GM19395 (cell line): ENCODE measurements at regions not wholly inside any gene's neighbourhood (a gene's known extent, or its start where the extent isn't known, plus 50 kb on each side); places are given as distances from the start of the nearest gene placed in this dataset.

Source experiments
- ATAC-seq: cut with Tn5 transposase; IDR thresholded peaks from one replicate; pipeline ENCODE4 v1.9.1; 2021; ENCODE audit warnings: mild to moderate bottlenecking, moderate library complexity; ENCODE audit not compliant: unreplicated experiment

- no peak for ATAC-seq
Measured at GRCh38 chr7:156162451-156162850, 350.2 kb upstream of the SHH start.

GRCh38 chr7:156160811-156161210 is 348.5 kb upstream of the SHH start:
- no peak for ATAC-seq

DNA sequence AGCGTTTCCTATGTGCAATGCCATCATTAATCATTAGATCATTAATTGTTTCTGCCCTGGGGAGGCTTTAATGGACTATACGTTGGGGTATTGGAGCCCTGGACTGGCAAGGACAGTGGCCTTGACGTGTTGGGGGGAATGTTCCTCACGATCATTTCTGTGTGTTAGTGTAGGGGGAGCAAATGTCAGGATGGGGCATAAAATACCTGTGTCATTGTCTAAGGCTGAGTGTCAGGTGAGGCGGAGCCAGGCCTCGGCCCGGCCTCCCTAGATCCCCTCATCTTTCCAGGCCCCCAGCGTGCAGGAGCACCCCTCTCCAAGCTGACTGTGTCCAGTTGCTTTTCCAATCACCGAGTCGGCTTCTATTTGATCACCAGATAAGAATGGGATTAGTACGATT is 346.4 kb upstream of the SHH start:
- ATAC-seq: no peak

GRCh38 chr7:156158213-156158612 is 345.9 kb upstream of the SHH start:
- no peak for ATAC-seq

- no peak for ATAC-seq
Measured at GRCh38 chr7:156157409-156158012, 345.2 kb upstream of the SHH start.

- no peak for ATAC-seq
Measured at GRCh38 chr7:156156734-156157408, 344.6 kb upstream of the SHH start.

GRCh38 chr7:156155988-156156733 is 343.9 kb upstream of the SHH start:
- ATAC-seq: no peak

- ATAC-seq: no peak
Measured at GRCh38 chr7:156153590-156153989, 341.3 kb upstream of the SHH start.

DNA sequence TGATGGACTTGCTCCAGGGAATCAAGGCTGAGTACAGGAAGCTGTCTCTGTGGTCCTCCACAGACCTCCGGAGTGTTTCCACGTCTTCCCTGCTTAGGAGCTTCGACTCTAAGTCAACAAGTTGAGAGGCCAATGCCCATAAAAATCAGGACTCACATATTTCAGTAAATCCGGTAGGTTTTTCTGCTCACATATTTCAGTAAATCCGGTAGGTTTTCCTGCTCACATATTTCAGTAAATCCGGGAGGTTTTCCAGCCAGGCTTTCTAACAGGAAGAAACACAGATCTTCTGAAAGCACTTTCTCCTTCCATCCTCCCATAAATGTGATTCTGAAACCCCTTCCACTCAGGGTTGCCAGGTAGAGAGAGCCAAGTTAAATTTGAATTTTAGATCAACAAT is 340.1 kb upstream of the SHH start:
- ATAC-seq: no peak

GRCh38 chr7:156151658-156152057 is 339.4 kb upstream of the SHH start:
- ATAC-seq: no peak

DNA sequence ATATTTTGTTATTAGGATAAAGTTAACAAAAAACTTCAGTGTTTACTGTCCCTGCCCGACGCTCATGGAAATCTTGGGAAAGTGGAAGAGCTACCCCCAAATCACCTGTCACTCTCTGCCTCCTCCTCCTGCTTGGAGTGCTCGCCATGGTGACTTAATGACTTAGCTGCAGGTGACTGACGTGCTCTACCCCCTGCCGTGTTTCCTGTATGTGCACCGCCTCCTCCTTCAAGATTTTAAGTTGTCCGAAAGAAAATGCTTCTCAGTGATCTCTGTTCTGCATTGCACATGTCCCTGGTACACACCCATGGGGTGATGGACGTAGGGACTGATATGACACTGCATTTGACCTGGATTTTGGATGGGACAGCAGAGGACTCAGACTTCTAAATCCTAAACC is 338.8 kb upstream of the SHH start:
- ATAC-seq: no peak

DNA sequence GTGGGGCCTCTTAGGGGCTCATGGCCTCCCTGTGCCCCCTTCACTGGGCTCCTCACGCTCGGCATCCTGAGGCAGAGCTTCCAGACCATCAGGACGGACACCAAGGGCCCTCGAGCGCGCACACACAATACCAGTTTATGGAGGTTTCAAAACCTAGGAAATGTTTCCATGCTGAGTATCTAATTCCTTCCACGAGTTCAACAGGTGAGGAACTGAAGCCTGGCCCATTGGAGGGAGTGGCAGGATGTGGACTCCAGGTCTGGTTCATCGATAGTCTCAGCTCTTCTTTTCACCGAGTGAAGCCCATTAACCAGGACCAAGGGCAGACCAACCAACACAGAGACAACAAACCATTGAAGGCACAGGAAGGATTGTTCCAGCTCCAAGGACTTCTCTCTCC is 336.7 kb upstream of the SHH start:
- ATAC-seq: no peak

DNA sequence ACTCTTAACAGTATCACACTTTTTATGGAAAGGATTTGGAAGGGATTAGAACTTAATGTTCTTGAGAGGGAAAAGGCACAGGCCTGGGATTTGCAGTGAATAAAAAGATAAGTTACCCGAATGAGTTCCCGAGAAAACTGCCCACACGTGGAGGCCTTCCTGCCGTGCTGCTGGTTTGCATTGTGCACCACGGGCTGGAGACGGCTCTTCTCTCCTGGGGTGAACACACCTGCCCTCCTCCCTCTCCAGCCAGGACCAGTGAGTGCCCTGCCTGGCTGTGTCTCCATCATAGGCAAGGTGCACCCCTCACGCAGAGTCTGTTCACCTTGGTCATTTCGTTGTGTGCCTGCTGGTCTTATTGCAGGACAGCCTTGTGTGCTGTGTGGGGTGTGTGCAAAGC is 336.3 kb upstream of the SHH start:
- ATAC-seq: no peak

DNA sequence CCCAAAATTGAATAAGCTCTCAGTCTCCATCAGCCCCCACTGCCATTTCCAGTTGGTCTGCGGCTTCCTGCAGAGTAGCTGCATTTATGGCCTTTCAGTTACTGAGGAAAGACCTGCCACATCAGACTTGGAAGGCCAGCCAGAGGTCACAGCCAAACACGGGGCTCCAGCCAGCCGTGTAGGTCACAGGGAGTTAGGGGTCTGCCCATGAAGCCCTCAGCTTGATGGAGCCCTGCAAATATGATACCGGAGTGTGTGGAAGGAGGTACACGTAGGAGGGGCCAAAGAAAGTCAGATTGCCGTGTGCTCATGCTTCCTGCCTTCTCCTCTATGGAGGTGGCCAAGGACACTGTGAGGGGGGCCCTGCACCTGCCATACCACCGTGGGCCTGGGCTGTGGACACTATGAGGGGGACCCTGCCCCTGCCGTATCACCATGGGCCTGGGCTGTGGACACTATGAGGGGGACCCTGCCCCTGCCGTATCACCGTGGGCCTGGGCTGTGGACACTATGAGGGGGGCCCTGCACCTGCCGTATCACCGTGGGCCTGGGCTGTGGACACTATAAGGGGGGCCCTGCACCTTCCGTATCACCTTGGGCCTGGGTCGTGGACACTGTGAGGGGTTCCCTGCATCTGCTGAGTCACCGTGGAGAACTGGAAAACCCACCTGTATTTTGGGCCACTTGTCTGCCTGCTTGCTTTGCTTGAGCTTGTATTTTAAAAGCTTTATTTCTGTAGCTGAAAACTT is 335.7 kb upstream of the SHH start:
- ATAC-seq: no peak

- no peak for ATAC-seq
Measured at GRCh38 chr7:156147104-156147503, 334.8 kb upstream of the SHH start.

DNA sequence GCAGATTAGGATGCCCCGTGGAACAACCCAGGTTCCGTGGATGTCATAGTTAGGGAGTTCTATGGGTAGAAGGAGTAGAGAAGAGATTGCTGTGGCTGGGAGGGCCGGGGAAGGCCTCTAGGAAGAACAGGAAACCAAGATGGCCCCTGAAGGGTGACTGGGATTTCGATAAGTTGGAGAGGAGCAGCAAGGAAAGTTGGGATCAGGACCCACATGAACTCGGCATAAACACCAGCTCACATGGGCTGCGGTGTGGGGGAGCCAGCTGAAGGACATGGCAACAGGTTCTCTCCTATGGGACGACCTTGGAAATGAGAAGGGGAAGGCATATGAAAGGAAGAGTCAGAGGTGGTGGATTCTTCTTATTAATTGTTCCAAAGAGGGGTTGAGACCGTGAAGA is 333.7 kb upstream of the SHH start:
- no peak for ATAC-seq

DNA sequence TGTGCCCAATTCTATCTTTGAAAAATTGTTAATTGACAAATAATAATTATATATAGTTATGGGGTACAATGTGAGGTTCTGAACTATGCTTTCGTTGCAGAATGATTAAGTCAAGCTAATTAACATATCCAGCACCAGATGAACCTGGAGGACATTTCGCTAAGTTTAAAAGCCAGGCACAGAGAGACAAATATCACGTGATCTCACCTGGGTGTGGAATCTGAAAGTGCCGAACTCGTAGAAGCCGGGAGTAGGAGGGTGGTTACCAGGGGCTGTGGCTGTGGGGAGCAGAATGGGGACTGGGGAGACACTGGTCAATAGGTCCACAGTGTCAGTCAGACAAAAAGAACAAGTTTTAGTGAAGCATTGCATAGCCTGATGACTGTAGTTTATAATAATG is 332.9 kb upstream of the SHH start:
- ATAC-seq: no peak

GRCh38 chr7:156143683-156144082 is 331.4 kb upstream of the SHH start:
- ATAC-seq: no peak

GRCh38 chr7:156143158-156143557 is 330.9 kb upstream of the SHH start:
- no peak for ATAC-seq

DNA sequence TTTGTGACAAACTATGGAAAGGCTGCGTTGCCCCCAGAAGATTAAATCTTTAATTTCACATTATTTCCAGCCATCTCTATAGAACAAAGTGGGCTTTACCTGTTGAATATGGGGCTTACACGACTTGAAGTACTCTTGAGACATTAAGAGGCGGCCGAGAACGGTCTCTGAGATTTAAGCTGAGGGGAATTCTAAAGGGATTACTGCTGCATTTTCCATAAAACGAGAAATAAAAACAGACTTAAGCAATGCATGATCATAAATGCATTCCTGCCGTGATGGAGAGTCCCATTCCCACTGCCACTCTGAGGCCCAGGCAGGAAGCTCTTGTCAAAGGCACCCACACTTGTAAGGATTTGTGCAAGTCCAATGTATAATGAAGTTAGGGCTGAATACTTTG is 329.7 kb upstream of the SHH start:
- ATAC-seq: no peak

- no peak for ATAC-seq
Measured at GRCh38 chr7:156140896-156141295, 328.6 kb upstream of the SHH start.

DNA sequence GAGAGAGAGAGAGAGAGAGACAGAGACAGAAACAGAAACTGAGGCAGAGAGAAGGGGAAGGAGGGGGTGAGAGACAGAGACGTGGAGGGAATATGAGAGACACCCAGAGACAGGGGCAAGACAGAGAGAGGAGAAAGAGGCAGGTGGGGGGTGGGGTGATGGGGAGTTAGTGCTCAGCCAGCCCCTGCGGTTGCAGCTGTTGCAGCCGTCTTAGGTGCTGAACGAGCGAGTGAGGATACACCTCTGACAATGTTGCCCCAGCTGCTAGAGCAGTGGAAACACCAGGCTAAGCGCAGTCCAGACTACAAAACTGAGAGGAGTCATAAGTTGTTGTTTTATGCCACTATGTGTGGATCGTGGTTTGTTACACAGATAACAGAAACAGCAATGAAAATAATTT is 328.2 kb upstream of the SHH start:
- no peak for ATAC-seq
